ENCODE measurements at regions not wholly inside any gene's neighbourhood (a gene's known extent, or its start where the extent isn't known, plus 50 kb on each side); places are given as distances from the start of the nearest gene placed in this dataset.

DNA sequence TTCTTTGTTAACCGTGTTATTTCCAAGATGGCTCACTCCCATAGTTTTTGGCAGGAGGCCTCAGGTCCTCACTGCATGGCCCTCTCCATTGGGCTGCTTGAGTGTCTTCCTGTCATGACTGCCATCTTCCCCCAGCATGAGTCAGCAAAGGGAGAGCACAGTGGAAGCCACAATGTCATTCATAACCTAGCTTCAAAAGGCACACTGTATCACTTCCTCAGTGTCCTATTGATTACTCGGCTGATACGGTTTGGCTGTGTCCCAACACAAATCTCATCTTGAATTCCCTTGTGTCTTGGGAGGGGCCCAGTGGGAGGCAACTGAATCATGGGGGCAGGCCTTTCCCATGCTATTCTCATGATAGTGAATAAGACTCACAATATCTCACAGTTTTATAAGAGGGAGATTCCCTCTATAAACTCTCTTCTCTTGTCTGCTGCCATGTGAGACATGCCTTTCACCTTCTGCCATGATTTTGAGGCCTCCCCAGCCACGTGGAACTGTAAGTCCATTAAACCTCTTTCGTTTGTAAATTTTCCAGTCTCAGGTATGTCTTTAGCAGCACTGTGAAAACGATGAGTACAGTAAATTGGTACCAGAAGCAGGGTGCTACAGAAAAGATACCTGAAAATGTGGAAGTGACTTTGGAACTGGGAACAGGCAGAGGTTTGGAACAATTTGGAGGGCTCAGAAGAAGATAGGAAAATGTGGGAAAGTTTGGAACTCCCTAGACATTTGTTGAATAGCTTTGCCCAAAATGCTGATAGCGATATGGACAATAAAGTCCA lies 106.5 kb downstream of the PRLHR start:
- no peak overlapping the region for H3K27ac Mint-ChIP-seq
- Histone ChIP-seq H3K4me2 (no peak overlapping the region), H3F3A (ENCODE audit: low read depth) (no peaks in the 10 kb centered on the region), H3K4me3 (no peak overlapping the region), H4K20me1 (ENCODE audit: low read depth) (no peaks in the 10 kb centered on the region), H2AFZ (replicated peaks) (no peak overlapping the region), H3K27me3 (no peaks in the 10 kb centered on the region), H3K9ac (no peak overlapping the region), H3K79me2 (ENCODE audit: low read depth) (no peaks in the 10 kb centered on the region), H3K36me3 (no peaks in the 10 kb centered on the region), H3K4me1 (peaks cover 5% of the 10 kb centered on the region), H3K9me3 (ENCODE audit: low read depth) (no peaks in the 10 kb centered on the region), H3K27ac (no peak overlapping the region)
- peaks cover 3% of the 10 kb centered on the region for H3K27me3 Mint-ChIP-seq (ENCODE audit: insufficient read depth, low read depth)
- no peak for TF ChIP-seq CTCF (IDR thresholded peaks at IDR 0.05)
- TF ChIP-seq EZH2phosphoT487 (IDR thresholded peaks at IDR 0.05), result no peak
- TF ChIP-seq EZH2 (IDR thresholded peaks at IDR 0.05), result no peak
- no peaks in the 10 kb centered on the region for H3K4me1 Mint-ChIP-seq
- no peak for DNase-seq (ENCODE audit: low spot score)
- peaks cover 16% of the 10 kb centered on the region for H3K9me3 Mint-ChIP-seq
- H3K36me3 Mint-ChIP-seq, result no peaks in the 10 kb centered on the region
- no peak overlapping the region for H3K4me3 Mint-ChIP-seq

DNA sequence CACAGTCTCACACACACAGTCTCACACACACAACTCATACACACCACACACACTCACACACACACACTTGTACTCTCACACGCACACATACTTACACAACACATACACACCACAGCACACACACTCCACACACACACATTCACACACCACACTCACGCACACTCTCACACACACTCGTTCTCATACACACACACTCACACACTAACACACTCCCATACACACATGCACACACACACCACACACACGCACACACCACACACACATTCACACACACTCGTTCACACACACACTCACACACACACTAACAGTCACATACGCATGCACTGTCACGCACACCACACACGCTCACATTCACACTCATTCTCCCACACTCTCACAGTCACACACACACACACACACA lies 109.8 kb downstream of the PRLHR start:
- Mint-ChIP-seq H3K9me3 (peaks cover 11% of the 10 kb centered on the region), H3K27me3 (ENCODE audit: insufficient read depth, low read depth) (peaks cover 3% of the 10 kb centered on the region), H3K27ac (no peak overlapping the region), H3K4me1 (no peaks in the 10 kb centered on the region), H3K36me3 (no peaks in the 10 kb centered on the region), H3K4me3 (no peak overlapping the region)
- Histone ChIP-seq H3K27ac (no peak overlapping the region), H2AFZ (replicated peaks) (no peak overlapping the region), H3K9me3 (ENCODE audit: low read depth) (no peaks in the 10 kb centered on the region), H3K9ac (no peak overlapping the region), H3K79me2 (ENCODE audit: low read depth) (no peaks in the 10 kb centered on the region), H3K27me3 (no peaks in the 10 kb centered on the region), H3K36me3 (no peaks in the 10 kb centered on the region), H4K20me1 (ENCODE audit: low read depth) (no peaks in the 10 kb centered on the region), H3K4me1 (peaks cover 5% of the 10 kb centered on the region), H3K4me3 (no peak overlapping the region), H3F3A (ENCODE audit: low read depth) (no peaks in the 10 kb centered on the region), H3K4me2 (no peak overlapping the region)
- DNase-seq (ENCODE audit: low spot score), result no peak
- TF ChIP-seq EZH2phosphoT487 (IDR thresholded peaks at IDR 0.05), result no peak
- TF ChIP-seq CTCF (IDR thresholded peaks at IDR 0.05), result no peak
- TF ChIP-seq EZH2 (IDR thresholded peaks at IDR 0.05), result no peak

- Mint-ChIP-seq H3K4me3 (no peak overlapping the region), H3K27ac (no peak overlapping the region), H3K36me3 (no peaks in the 10 kb centered on the region), H3K9me3 (peaks cover 8% of the 10 kb centered on the region), H3K27me3 (ENCODE audit: insufficient read depth, low read depth) (peaks cover 3% of the 10 kb centered on the region), H3K4me1 (no peaks in the 10 kb centered on the region)
- Histone ChIP-seq H3K79me2 (ENCODE audit: low read depth) (no peaks in the 10 kb centered on the region), H3K4me1 (peaks cover 5% of the 10 kb centered on the region), H3K9me3 (ENCODE audit: low read depth) (no peaks in the 10 kb centered on the region), H4K20me1 (ENCODE audit: low read depth) (no peaks in the 10 kb centered on the region), H3K4me2 (no peak overlapping the region), H3K9ac (no peak overlapping the region), H3K27me3 (no peaks in the 10 kb centered on the region), H3K4me3 (no peak overlapping the region), H3F3A (ENCODE audit: low read depth) (no peaks in the 10 kb centered on the region), H3K27ac (no peak overlapping the region), H2AFZ (replicated peaks) (no peak overlapping the region), H3K36me3 (no peaks in the 10 kb centered on the region)
- DNase-seq (ENCODE audit: low spot score), result no peak
- TF ChIP-seq CTCF (IDR thresholded peaks at IDR 0.05) (no peak), EZH2phosphoT487 (IDR thresholded peaks at IDR 0.05) (no peak), EZH2 (IDR thresholded peaks at IDR 0.05) (no peak)
Observed at GRCh38 chr10:118484152-118484871, 111.1 kb downstream of the PRLHR start.
